ENCODE measurements at regions not wholly inside any gene's neighbourhood (a gene's known extent, or its start where the extent isn't known, plus 50 kb on each side); places are given as distances from the start of the nearest gene placed in this dataset.

DNA sequence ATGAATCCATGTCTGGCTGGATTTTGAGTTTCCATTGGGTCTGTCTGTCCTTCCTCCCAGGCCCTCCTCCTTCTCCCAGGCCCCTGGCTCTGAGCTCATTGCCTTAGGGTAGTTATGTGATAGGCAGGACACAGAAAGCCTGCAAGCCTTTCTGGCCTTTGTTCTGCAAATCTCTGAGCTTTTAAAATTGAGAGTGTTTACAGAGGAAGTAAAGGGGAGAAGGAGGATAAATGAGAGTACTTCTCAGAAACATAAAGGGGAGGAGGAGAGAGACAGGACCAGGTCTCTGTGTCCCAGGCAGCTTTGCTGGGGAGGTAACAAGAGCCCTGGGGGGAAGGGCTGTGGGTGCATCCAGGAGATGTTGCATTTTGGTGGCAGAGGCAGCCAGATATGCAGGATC lies 126.7 kb downstream of the FOXD2 start:
- H3K36me3 ChIP-seq (ENCODE audit: control insufficient read depth in 4 of 4, insufficient read depth in 4 of 4, low read length in 3 of 4), result no peaks in the 10 kb centered on the region
- no peak overlapping the region for H3K27ac ChIP-seq (ENCODE audit: insufficient read depth in 1 of 2, low read depth in 1 of 2, low read length in 2 of 2, poor library complexity in 1 of 2, severe bottlenecking in 2 of 2)
- peaks cover 0 to 21% (median 8%) of the 10 kb centered on the region in 4 experiments for H3K4me1 ChIP-seq (ENCODE audit: control extremely low read depth in 1 of 4, control insufficient read depth in 4 of 4, insufficient read depth in 4 of 4, low read length in 3 of 4)
- CTCF ChIA-PET, result interaction anchor here (1.5 to 2.4 kb wide), 3 partner anchors 12 to 36 kb away, joined by 3 to 7 read pairs (median 3); no protein-coding TSS in a partner anchor
- no peaks in the 10 kb centered on the region for H3K9me3 ChIP-seq (ENCODE audit: control extremely low read depth in 1 of 5, control insufficient read depth in 4 of 5, insufficient read depth in 2 of 5, low read depth in 1 of 5, low read length in 4 of 5)
- POLR2A ChIA-PET, result no interaction called here
- no peak for DNase-seq
- H3K4me3 ChIP-seq (ENCODE audit: control insufficient read depth in 1 of 7, extremely low read depth in 1 of 7, insufficient read depth in 4 of 7, low read depth in 2 of 7, low read length in 6 of 7), result no peak overlapping the region
- H3K27me3 ChIP-seq (replicated peaks in 2 of 5; ENCODE audit: control insufficient read depth in 4 of 5, insufficient read depth in 5 of 5, low read length in 4 of 5), result peaks cover 0 to 11% (median 0%) of the 10 kb centered on the region in 5 experiments

DNA sequence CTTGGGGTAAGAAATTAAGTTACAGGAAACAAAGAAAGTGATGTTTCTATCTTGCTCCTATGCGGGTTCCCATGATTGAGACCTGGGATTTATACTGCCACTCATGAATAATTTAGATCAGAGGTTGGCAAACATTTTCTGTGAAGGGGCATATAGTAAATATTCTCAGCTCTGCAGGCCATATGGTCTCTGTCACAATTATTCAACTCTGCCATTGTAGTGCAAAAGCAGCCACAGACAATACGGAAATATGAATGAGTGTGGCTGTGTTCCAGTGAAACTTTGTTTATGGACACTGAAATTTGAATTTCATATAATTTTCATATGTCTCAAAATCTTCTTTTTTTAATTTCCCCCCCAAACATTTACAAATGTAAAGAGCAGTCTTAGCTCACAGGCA lies 127.2 kb downstream of the FOXD2 start:
- no peak overlapping the region for H3K4me3 ChIP-seq (ENCODE audit: control insufficient read depth in 1 of 7, extremely low read depth in 1 of 7, insufficient read depth in 4 of 7, low read depth in 2 of 7, low read length in 6 of 7)
- peaks cover 0 to 21% (median 8%) of the 10 kb centered on the region in 4 experiments for H3K4me1 ChIP-seq (ENCODE audit: control extremely low read depth in 1 of 4, control insufficient read depth in 4 of 4, insufficient read depth in 4 of 4, low read length in 3 of 4)
- no peaks in the 10 kb centered on the region for H3K36me3 ChIP-seq (ENCODE audit: control insufficient read depth in 4 of 4, insufficient read depth in 4 of 4, low read length in 3 of 4)
- DNase-seq, result no peak
- peaks cover 0 to 16% (median 0%) of the 10 kb centered on the region in 5 experiments for H3K27me3 ChIP-seq (replicated peaks in 2 of 5; ENCODE audit: control insufficient read depth in 4 of 5, insufficient read depth in 5 of 5, low read length in 4 of 5)
- ChIA-PET CTCF (interaction anchor here (1.5 to 2.4 kb wide), 2 partner anchors 11 to 37 kb away, joined by 3 to 7 read pairs; no protein-coding TSS in a partner anchor), POLR2A (no interaction called here)
- no peaks in the 10 kb centered on the region for H3K9me3 ChIP-seq (ENCODE audit: control extremely low read depth in 1 of 5, control insufficient read depth in 4 of 5, insufficient read depth in 2 of 5, low read depth in 1 of 5, low read length in 4 of 5)
- 100% methylated on average over 1 of the region's 2 CpGs for WGBS (ENCODE audit: insufficient coverage)
- no peak overlapping the region for H3K27ac ChIP-seq (ENCODE audit: insufficient read depth in 1 of 2, low read depth in 1 of 2, low read length in 2 of 2, poor library complexity in 1 of 2, severe bottlenecking in 2 of 2)

DNA sequence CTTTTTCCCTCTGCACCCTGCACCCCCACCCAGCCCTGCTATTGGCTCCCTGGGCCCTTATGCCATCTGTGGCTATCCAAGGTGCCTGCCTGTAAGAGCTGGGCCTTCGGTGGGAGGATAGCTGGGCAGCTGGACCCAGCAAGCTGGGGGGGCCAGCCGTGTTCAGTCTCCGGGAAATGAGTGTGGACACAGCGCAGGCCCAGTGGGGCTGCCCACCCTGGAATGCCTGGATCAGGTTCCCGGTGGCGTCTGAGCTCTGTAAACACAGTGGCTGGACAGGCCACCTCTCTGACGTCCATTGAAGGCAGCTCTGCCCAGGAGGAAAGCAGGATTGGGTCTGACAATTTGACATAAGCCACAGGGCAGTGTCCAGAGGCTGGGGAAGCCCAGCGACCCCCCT lies 127.8 kb downstream of the FOXD2 start:
- 95% methylated on average over 8 of the region's 8 CpGs for WGBS (ENCODE audit: insufficient coverage)
- no peak overlapping the region for H3K27ac ChIP-seq (ENCODE audit: insufficient read depth in 1 of 2, low read depth in 1 of 2, low read length in 2 of 2, poor library complexity in 1 of 2, severe bottlenecking in 2 of 2)
- no peaks in the 10 kb centered on the region for H3K9me3 ChIP-seq (ENCODE audit: control extremely low read depth in 1 of 5, control insufficient read depth in 4 of 5, insufficient read depth in 2 of 5, low read depth in 1 of 5, low read length in 4 of 5)
- H3K36me3 ChIP-seq (ENCODE audit: control insufficient read depth in 4 of 4, insufficient read depth in 4 of 4, low read length in 3 of 4), result no peaks in the 10 kb centered on the region
- H3K27me3 ChIP-seq (replicated peaks in 2 of 5; ENCODE audit: control insufficient read depth in 4 of 5, insufficient read depth in 5 of 5, low read length in 4 of 5), result peaks cover 0 to 21% (median under 1%) of the 10 kb centered on the region in 5 experiments
- H3K4me3 ChIP-seq (ENCODE audit: control insufficient read depth in 1 of 7, extremely low read depth in 1 of 7, insufficient read depth in 4 of 7, low read depth in 2 of 7, low read length in 6 of 7), result no peak overlapping the region
- CTCF ChIA-PET, result interaction anchor here (2.4 kb wide), 1 partner anchor 11 kb away, joined by 7 read pairs; no protein-coding TSS in a partner anchor
- DNase-seq, result no peak
- H3K4me1 ChIP-seq (ENCODE audit: control extremely low read depth in 1 of 4, control insufficient read depth in 4 of 4, insufficient read depth in 4 of 4, low read length in 3 of 4), result peaks cover 0 to 21% (median 8%) of the 10 kb centered on the region in 4 experiments
- POLR2A ChIA-PET, result interaction anchor here (0.6 kb wide), 1 partner anchor 53 kb away, joined by 3 read pairs; no protein-coding TSS in a partner anchor

DNA sequence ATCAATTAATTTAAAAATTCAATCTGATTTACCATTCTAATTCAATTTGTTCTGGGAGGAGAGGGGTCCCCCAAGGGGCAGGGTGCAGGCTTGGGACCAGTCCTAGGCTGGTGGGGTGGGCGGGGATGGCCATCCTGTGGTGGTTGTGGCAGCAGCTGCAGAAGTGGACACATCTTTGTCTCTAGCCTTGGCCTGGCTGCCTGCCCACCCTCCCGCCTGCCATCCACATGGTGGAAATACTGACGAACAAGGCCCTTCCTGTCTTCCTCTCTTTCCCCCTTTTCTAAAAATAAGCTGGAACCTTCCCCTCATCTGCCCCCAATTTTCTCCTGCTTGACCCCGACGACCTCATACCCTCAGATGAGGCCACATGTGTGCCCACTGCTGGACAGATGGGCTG lies 130.9 kb downstream of the FOXD2 start:
- no peaks in the 10 kb centered on the region for H3K36me3 ChIP-seq (ENCODE audit: control insufficient read depth in 4 of 4, insufficient read depth in 4 of 4, low read length in 3 of 4)
- WGBS (ENCODE audit: insufficient coverage), result 40% methylated on average over 1 of the region's 5 CpGs
- H3K27ac ChIP-seq (ENCODE audit: insufficient read depth in 1 of 2, low read depth in 1 of 2, low read length in 2 of 2, poor library complexity in 1 of 2, severe bottlenecking in 2 of 2), result no peak overlapping the region
- H3K4me3 ChIP-seq (ENCODE audit: control insufficient read depth in 1 of 7, extremely low read depth in 1 of 7, insufficient read depth in 4 of 7, low read depth in 2 of 7, low read length in 6 of 7), result no peak overlapping the region
- CTCF ChIA-PET, result no interaction called here
- H3K27me3 ChIP-seq (replicated peaks in 2 of 5; ENCODE audit: control insufficient read depth in 4 of 5, insufficient read depth in 5 of 5, low read length in 4 of 5), result peaks cover 0 to 24% (median 4%) of the 10 kb centered on the region in 5 experiments
- DNase-seq, result no peak
- POLR2A ChIA-PET, result no interaction called here
- H3K9me3 ChIP-seq (ENCODE audit: control extremely low read depth in 1 of 5, control insufficient read depth in 4 of 5, insufficient read depth in 2 of 5, low read depth in 1 of 5, low read length in 4 of 5), result no peaks in the 10 kb centered on the region
- peaks cover 0 to 4% (median 2%) of the 10 kb centered on the region in 4 experiments for H3K4me1 ChIP-seq (ENCODE audit: control extremely low read depth in 1 of 4, control insufficient read depth in 4 of 4, insufficient read depth in 4 of 4, low read length in 3 of 4)

DNA sequence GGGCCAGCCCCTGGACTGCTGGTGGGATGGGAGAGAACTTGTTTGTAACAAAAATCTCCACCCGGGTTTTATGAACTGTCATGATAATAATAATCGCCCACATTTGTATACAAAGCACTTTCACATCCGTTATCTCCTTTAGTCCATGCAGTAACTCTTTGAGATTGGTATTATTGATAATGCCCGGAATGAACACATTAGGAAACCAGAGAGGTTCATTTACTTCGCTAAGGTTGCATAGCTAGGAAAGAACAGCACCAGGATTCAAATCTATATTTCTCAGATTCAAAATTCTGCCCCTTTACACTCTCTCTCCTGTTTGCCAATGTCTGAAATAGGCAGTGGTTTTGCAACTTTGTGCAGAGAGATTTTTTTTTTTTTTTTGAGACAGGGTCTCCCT lies 131.4 kb downstream of the FOXD2 start:
- POLR2A ChIA-PET, result no interaction called here

DNA sequence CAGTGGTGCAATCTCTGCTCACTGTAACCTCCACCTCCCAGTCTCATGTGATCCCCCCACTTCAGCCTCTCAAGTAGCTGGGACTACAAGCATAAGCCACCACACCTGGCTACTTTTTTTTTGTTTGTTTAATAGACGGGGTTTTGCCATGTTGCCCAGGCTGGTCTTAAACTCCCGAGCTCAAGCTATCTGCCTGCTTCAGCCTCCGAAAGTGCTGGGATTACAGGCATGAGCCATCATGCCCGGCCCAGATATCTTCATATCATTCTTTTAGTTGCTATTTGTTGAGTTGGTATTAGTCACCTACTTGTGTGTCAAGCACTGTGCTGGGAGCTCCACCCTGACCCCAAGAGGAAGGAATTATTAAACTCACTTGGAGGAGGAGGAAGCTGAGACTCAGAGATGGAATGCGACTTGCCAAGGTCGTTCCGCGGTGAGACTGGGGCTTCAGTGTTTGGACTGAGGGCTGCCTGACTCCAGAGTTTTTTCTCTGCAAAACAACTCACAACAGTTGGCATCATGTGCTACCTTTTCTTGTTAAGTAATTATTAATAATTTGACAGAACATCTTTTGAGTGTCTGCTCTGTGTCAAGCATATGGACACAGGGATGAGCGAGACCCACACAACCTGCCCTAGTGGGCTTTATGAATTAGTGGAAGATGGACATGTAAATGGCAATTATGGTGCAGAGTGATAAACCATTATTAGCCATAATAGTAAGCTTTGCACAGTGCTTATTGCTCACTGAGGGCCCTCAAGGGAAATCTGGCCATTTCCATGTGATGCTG lies 132.0 kb downstream of the FOXD2 start:
- ChIA-PET CTCF (no interaction called here), POLR2A (no interaction called here)
- no peak overlapping the region for H3K27ac ChIP-seq (ENCODE audit: insufficient read depth in 1 of 2, low read depth in 1 of 2, low read length in 2 of 2, poor library complexity in 1 of 2, severe bottlenecking in 2 of 2)
- 47% methylated on average over 9 of the region's 9 CpGs for WGBS (ENCODE audit: insufficient coverage)
- DNase-seq, result no peak
- H3K9me3 ChIP-seq (ENCODE audit: control extremely low read depth in 1 of 5, control insufficient read depth in 4 of 5, insufficient read depth in 2 of 5, low read depth in 1 of 5, low read length in 4 of 5), result no peaks in the 10 kb centered on the region
- no peaks in the 10 kb centered on the region for H3K4me1 ChIP-seq (ENCODE audit: control extremely low read depth in 1 of 4, control insufficient read depth in 4 of 4, insufficient read depth in 4 of 4, low read length in 3 of 4)
- no peak overlapping the region for H3K4me3 ChIP-seq (ENCODE audit: control insufficient read depth in 1 of 7, extremely low read depth in 1 of 7, insufficient read depth in 4 of 7, low read depth in 2 of 7, low read length in 6 of 7)
- H3K27me3 ChIP-seq (replicated peaks in 2 of 5; ENCODE audit: control insufficient read depth in 4 of 5, insufficient read depth in 5 of 5, low read length in 4 of 5), result peaks cover 0 to 24% (median 4%) of the 10 kb centered on the region in 5 experiments
- no peaks in the 10 kb centered on the region for H3K36me3 ChIP-seq (ENCODE audit: control insufficient read depth in 4 of 4, insufficient read depth in 4 of 4, low read length in 3 of 4)

More for the DNA sequence above, 131.4 kb downstream of the FOXD2 start:
- Histone ChIP-seq H3K27ac (ENCODE audit: insufficient read depth in 1 of 2, low read depth in 1 of 2, low read length in 2 of 2, poor library complexity in 1 of 2, severe bottlenecking in 2 of 2) (no peak overlapping the region), H3K9me3 (ENCODE audit: control extremely low read depth in 1 of 5, control insufficient read depth in 4 of 5, insufficient read depth in 2 of 5, low read depth in 1 of 5, low read length in 4 of 5) (no peaks in the 10 kb centered on the region), H3K27me3 (replicated peaks in 2 of 5; ENCODE audit: control insufficient read depth in 4 of 5, insufficient read depth in 5 of 5, low read length in 4 of 5) (peaks cover 0 to 24% (median 4%) of the 10 kb centered on the region in 5 experiments), H3K4me3 (ENCODE audit: control insufficient read depth in 1 of 7, extremely low read depth in 1 of 7, insufficient read depth in 4 of 7, low read depth in 2 of 7, low read length in 6 of 7) (no peak overlapping the region), H3K36me3 (ENCODE audit: control insufficient read depth in 4 of 4, insufficient read depth in 4 of 4, low read length in 3 of 4) (no peaks in the 10 kb centered on the region), H3K4me1 (ENCODE audit: control extremely low read depth in 1 of 4, control insufficient read depth in 4 of 4, insufficient read depth in 4 of 4, low read length in 3 of 4) (no peaks in the 10 kb centered on the region)
- 100% methylated on average over 2 of the region's 5 CpGs for WGBS (ENCODE audit: insufficient coverage)
- CTCF ChIA-PET, result no interaction called here
- DNase-seq, result no peak

DNA sequence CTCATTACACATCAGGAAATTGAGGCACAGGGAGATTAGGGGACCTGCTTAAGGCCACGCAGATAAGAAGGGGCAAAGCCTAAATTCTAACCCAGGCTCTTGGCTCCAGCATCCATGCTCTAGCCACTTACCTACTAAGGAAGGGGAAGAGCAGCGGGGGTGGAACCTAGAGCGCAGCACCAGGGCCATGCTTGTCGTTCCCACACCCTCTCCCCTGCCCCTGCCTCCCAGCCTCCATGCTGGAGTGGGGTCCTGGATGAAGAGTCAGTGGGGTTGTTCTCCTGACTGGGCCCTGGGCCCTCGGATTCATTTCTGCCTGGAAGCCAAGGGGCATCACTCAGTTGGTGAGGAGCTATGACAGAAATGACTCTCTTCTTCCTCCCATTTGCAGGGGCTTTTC lies 133.3 kb downstream of the FOXD2 start:
- H3K9me3 ChIP-seq (ENCODE audit: control extremely low read depth in 1 of 5, control insufficient read depth in 4 of 5, insufficient read depth in 2 of 5, low read depth in 1 of 5, low read length in 4 of 5), result no peaks in the 10 kb centered on the region
- ChIA-PET POLR2A (no interaction called here), CTCF (no interaction called here)

More for the DNA sequence above, 133.3 kb downstream of the FOXD2 start:
- Histone ChIP-seq H3K27ac (ENCODE audit: insufficient read depth in 1 of 2, low read depth in 1 of 2, low read length in 2 of 2, poor library complexity in 1 of 2, severe bottlenecking in 2 of 2) (no peak overlapping the region), H3K4me3 (ENCODE audit: control insufficient read depth in 1 of 7, extremely low read depth in 1 of 7, insufficient read depth in 4 of 7, low read depth in 2 of 7, low read length in 6 of 7) (no peak overlapping the region), H3K4me1 (ENCODE audit: control extremely low read depth in 1 of 4, control insufficient read depth in 4 of 4, insufficient read depth in 4 of 4, low read length in 3 of 4) (no peaks in the 10 kb centered on the region), H3K36me3 (ENCODE audit: control insufficient read depth in 4 of 4, insufficient read depth in 4 of 4, low read length in 3 of 4) (no peaks in the 10 kb centered on the region), H3K27me3 (replicated peaks in 2 of 5; ENCODE audit: control insufficient read depth in 4 of 5, insufficient read depth in 5 of 5, low read length in 4 of 5) (peaks cover 0 to 24% (median 4%) of the 10 kb centered on the region in 5 experiments)
- WGBS (ENCODE audit: insufficient coverage), result 95% methylated on average over 2 of the region's 5 CpGs
- DNase-seq, result no peak
